Caco-2 (cell line): ENCODE measurements at regions not wholly inside any gene's neighbourhood (a gene's known extent, or its start where the extent isn't known, plus 50 kb on each side); places are given as distances from the start of the nearest gene placed in this dataset.

Source experiments
- BruUV-seq: library from RNA; stranded (reverse); fragments of 400-500 nt; replicated peaks from 2 replicates; lab custom pipeline; 2021; lab: Mats Ljungman, UMichigan
- CTCF ChIA-PET: fragments of 300-600 bp; sonication (Branson Sonifier 250); formaldehyde crosslinking; loops from one replicate; lab custom pipeline; 2022; ENCODE audit warnings: antibody characterized with exemption; lab: Charles Lee
- POLR2A ChIA-PET: fragments of 300-600 bp; sonication (Branson Sonifier 250); formaldehyde crosslinking; loops from one replicate; lab custom pipeline; 2022; ENCODE audit warnings: antibody characterized with exemption; lab: Charles Lee
- DNase-seq, 2 experiments: peaks; one replicate each; pipeline versions ENCODE4 v3.0.0 to v3.0.0-alpha.2; 2020 to 2022
- H3K27me3 ChIP-seq: replicated peaks from 2 replicates; pipeline ENCODE4 v1.6.0; 2011; ENCODE audit warnings: low read length; ENCODE audit not compliant: control insufficient read depth, insufficient read depth
- H3K36me3 ChIP-seq: 2 replicates; pipeline ENCODE4 v1.5.1; 2011; ENCODE audit warnings: low read length; ENCODE audit not compliant: control insufficient read depth, insufficient read depth
- H3K4me1 ChIP-seq: fragments of 250-450 bp; sonication (Bioruptor Pico); 2 replicates; pipeline ENCODE4 v1.5.1; 2020; ENCODE audit warnings: mild to moderate bottlenecking
- H3K4me3 ChIP-seq: 2 replicates; pipeline ENCODE4 v1.5.1; 2011; ENCODE audit warnings: low read depth, mild to moderate bottlenecking, control low read depth, low read length
- H3K9me3 ChIP-seq: fragments of 250-450 bp; sonication (Bioruptor Pico); 2 replicates; pipeline ENCODE4 v1.5.1; 2020; ENCODE audit warnings: mild to moderate bottlenecking, moderate library complexity
- H3K27ac Mint-ChIP-seq: one replicate; pipeline ENCODE4 v1.8.0; 2022; ENCODE audit warnings: mixed read lengths; ENCODE audit not compliant: unreplicated experiment
- H3K27me3 Mint-ChIP-seq: one replicate; pipeline ENCODE4 v1.8.0; 2022; ENCODE audit warnings: mixed read lengths; ENCODE audit not compliant: insufficient read depth, unreplicated experiment
- H3K36me3 Mint-ChIP-seq: one replicate; pipeline ENCODE4 v1.8.0; 2022; ENCODE audit warnings: mild to moderate bottlenecking, mixed read lengths; ENCODE audit not compliant: insufficient read depth, unreplicated experiment
- H3K4me1 Mint-ChIP-seq: one replicate; pipeline ENCODE4 v1.8.0; 2022; ENCODE audit warnings: low read depth, mixed read lengths; ENCODE audit not compliant: unreplicated experiment
- H3K4me3 Mint-ChIP-seq: one replicate; pipeline ENCODE4 v1.8.0; 2022; ENCODE audit warnings: mild to moderate bottlenecking, moderate library complexity, mixed read lengths; ENCODE audit not compliant: unreplicated experiment
- H3K9me3 Mint-ChIP-seq: one replicate; pipeline ENCODE4 v1.8.0; 2022; ENCODE audit warnings: mixed read lengths; ENCODE audit not compliant: unreplicated experiment
- intact Hi-C: fragments of 100-400 bp; cut with micrococcal nuclease; formaldehyde crosslinking; loops from one replicate; pipeline ENCODE4 v1.10.0; 2022; ENCODE audit not compliant: unreplicated experiment
- TF ChIP-seq, protein P1 (sequence below), 2 experiments: fragments of 200-600 bp in 1 of 2; IDR thresholded peaks; 1 replicate in 1 of 2; 2 replicates in 1 of 2; pipeline versions ENCODE4 v1.5.1 to v1.8.0; 2011 to 2022; ENCODE audit warnings: antibody characterized with exemption in 1 of 2, control low read depth in 1 of 2, inconsistent platforms in 1 of 2, low read depth in 1 of 2, low read length in 1 of 2, mild to moderate bottlenecking in 1 of 2, moderate library complexity in 1 of 2; ENCODE audit not compliant: insufficient read depth in 1 of 2, severe bottlenecking in 1 of 2, unreplicated experiment in 1 of 2

- DNase-seq, result no peak
- Mint-ChIP-seq H3K4me3 (no peak overlapping the region), H3K4me1 (peaks cover 7% of the 10 kb centered on the region), H3K27ac (no peak overlapping the region), H3K9me3 (no peaks in the 10 kb centered on the region), H3K27me3 (no peaks in the 10 kb centered on the region), H3K36me3 (no peaks in the 10 kb centered on the region)
- BruUV-seq, result no TSS peak
- Histone ChIP-seq H3K36me3 (no peaks in the 10 kb centered on the region), H3K4me1 (peaks cover 6% of the 10 kb centered on the region; the same call in 1 of the 2 replicates), H3K4me3 (no peak overlapping the region), H3K9me3 (no peaks in the 10 kb centered on the region), H3K27me3 (no peaks in the 10 kb centered on the region)
- ChIA-PET CTCF (no interaction called here), POLR2A (no interaction called here)
- intact Hi-C loops, result no loop called here
- TF ChIP-seq, protein P1, sequence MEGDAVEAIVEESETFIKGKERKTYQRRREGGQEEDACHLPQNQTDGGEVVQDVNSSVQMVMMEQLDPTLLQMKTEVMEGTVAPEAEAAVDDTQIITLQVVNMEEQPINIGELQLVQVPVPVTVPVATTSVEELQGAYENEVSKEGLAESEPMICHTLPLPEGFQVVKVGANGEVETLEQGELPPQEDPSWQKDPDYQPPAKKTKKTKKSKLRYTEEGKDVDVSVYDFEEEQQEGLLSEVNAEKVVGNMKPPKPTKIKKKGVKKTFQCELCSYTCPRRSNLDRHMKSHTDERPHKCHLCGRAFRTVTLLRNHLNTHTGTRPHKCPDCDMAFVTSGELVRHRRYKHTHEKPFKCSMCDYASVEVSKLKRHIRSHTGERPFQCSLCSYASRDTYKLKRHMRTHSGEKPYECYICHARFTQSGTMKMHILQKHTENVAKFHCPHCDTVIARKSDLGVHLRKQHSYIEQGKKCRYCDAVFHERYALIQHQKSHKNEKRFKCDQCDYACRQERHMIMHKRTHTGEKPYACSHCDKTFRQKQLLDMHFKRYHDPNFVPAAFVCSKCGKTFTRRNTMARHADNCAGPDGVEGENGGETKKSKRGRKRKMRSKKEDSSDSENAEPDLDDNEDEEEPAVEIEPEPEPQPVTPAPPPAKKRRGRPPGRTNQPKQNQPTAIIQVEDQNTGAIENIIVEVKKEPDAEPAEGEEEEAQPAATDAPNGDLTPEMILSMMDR (IDR thresholded peaks at IDR 0.05; ENCODE audit: insufficient read depth in 1 of 2, low read depth in 1 of 2, low read length in 1 of 2, severe bottlenecking in 1 of 2, unreplicated experiment in 1 of 2), result no peak
These were observed 79.5 kb downstream of the IRF2BPL start for GRCh38 chr14:76948976-76949375.

DNA sequence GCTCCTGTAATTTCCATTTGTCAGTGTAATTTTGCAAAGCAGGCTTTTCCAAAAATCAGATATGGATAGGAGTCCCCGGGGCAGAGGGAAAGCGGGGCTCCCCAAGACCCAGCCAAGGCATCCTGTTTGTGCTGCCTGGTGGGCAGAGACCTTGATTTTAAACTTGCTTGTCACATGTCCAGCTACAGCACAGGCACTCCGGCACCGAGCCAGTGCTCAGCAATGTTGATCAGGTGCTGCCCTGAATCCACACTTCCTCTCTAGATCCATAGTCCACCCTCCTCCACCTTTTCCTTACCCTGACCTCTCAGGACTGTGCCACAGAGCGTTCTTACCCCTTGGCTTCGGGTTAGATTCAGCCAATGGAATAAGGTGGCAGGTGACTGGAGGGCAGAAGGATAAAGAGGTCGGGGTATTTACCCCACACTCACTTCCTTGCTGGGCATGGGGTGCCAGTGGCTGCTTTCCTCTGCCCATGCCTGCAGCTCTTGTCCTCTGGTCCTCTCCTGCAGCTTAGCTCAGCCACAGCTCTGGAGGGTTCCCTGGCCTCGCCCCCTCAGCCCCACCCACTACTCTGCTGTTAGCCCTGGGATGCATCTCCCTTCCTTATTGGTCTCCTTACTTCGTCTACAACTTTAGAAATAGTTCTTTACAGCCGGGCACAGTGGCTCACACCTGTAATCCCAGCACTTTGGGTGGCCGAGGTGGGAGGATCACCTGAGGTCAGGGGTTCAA, 80.1 kb downstream of the IRF2BPL start:
- no peak overlapping the region for H3K4me3 Mint-ChIP-seq
- H3K9me3 Mint-ChIP-seq, result no peaks in the 10 kb centered on the region
- TF ChIP-seq, protein P1 (IDR thresholded peaks at IDR 0.05; ENCODE audit: insufficient read depth in 1 of 2, low read depth in 1 of 2, low read length in 1 of 2, severe bottlenecking in 1 of 2, unreplicated experiment in 1 of 2), result no peak
- H3K36me3 Mint-ChIP-seq, result no peaks in the 10 kb centered on the region
- no peaks in the 10 kb centered on the region for H3K36me3 ChIP-seq
- no peak overlapping the region for H3K27ac Mint-ChIP-seq
- intact Hi-C loops, result no loop called here
- ChIA-PET POLR2A (no interaction called here), CTCF (no interaction called here)
- peaks cover 1% of the 10 kb centered on the region; the same call in 1 of the 2 replicates for H3K4me1 ChIP-seq
- no peaks in the 10 kb centered on the region for H3K27me3 Mint-ChIP-seq
- no TSS peak for BruUV-seq
- H3K27me3 ChIP-seq, result no peaks in the 10 kb centered on the region
- H3K4me1 Mint-ChIP-seq, result peaks cover 7% of the 10 kb centered on the region
- no peak overlapping the region for H3K4me3 ChIP-seq
- no peaks in the 10 kb centered on the region for H3K9me3 ChIP-seq
- no peak for DNase-seq

GRCh38 chr14:76947838-76948184, 80.7 kb downstream of the IRF2BPL start:
- H3K36me3 Mint-ChIP-seq, result no peaks in the 10 kb centered on the region
- TF ChIP-seq, protein P1 (IDR thresholded peaks at IDR 0.05; ENCODE audit: insufficient read depth in 1 of 2, low read depth in 1 of 2, low read length in 1 of 2, severe bottlenecking in 1 of 2, unreplicated experiment in 1 of 2), result no peak
- H3K27me3 ChIP-seq, result no peaks in the 10 kb centered on the region
- H3K9me3 Mint-ChIP-seq, result no peaks in the 10 kb centered on the region
- H3K36me3 ChIP-seq, result no peaks in the 10 kb centered on the region
- intact Hi-C loops, result no loop called here
- no TSS peak for BruUV-seq
- peaks cover 7% of the 10 kb centered on the region for H3K4me1 Mint-ChIP-seq
- H3K27ac Mint-ChIP-seq, result no peak overlapping the region
- H3K4me3 Mint-ChIP-seq, result no peak overlapping the region
- H3K4me3 ChIP-seq, result no peak overlapping the region
- no peaks in the 10 kb centered on the region for H3K9me3 ChIP-seq
- DNase-seq, result no peak
- CTCF ChIA-PET, result no interaction called here
- H3K4me1 ChIP-seq, result no peaks in the 10 kb centered on the region
- POLR2A ChIA-PET, result no interaction called here
- no peaks in the 10 kb centered on the region for H3K27me3 Mint-ChIP-seq
